H9 (cell line): ENCODE measurements at regions not wholly inside any gene's neighbourhood (a gene's known extent, or its start where the extent isn't known, plus 50 kb on each side); places are given as distances from the start of the nearest gene placed in this dataset.

ENCODE experiments used
- DNase-seq: peaks from one replicate; pipeline ENCODE4 v3.0.0-alpha.2; 2017
- H2AFZ ChIP-seq: one replicate; pipeline ENCODE4 v1.6.1; 2013; ENCODE audit warnings: mild to moderate bottlenecking, low read length, control low read depth, moderate library complexity
- H2AK5ac ChIP-seq: 2 replicates; pipeline ENCODE4 v1.6.1; 2013; ENCODE audit warnings: low read length, control low read depth, mixed read lengths; ENCODE audit not compliant: insufficient read length
- H2BK120ac ChIP-seq: one replicate; pipeline ENCODE4 v1.6.1; 2013; ENCODE audit warnings: low read depth, mild to moderate bottlenecking, low read length, control low read depth, inconsistent platforms; ENCODE audit not compliant: poor library complexity, severe bottlenecking
- H2BK12ac ChIP-seq: 2 replicates; pipeline ENCODE4 v1.6.1; 2013; ENCODE audit warnings: low read length, control low read depth, mixed read lengths, low read depth; ENCODE audit not compliant: insufficient read length
- H2BK15ac ChIP-seq: 2 replicates; pipeline ENCODE4 v1.6.1; 2013; ENCODE audit warnings: low read depth, low read length, control low read depth
- H2BK20ac ChIP-seq: one replicate; pipeline ENCODE4 v1.6.1; 2013; ENCODE audit warnings: low read depth, mild to moderate bottlenecking, low read length, control low read depth, inconsistent platforms; ENCODE audit not compliant: poor library complexity, severe bottlenecking
- H2BK5ac ChIP-seq: 2 replicates; pipeline ENCODE4 v1.6.1; 2013; ENCODE audit warnings: low read length, control low read depth, mixed read lengths; ENCODE audit not compliant: insufficient read length
- H3K14ac ChIP-seq: 2 replicates; pipeline ENCODE4 v1.6.1; 2013; ENCODE audit warnings: low read length, control low read depth; ENCODE audit not compliant: insufficient read depth
- H3K18ac ChIP-seq: 2 replicates; pipeline ENCODE4 v1.6.1; 2013; ENCODE audit warnings: low read depth, mild to moderate bottlenecking, mixed read lengths, low read length, control low read depth; ENCODE audit not compliant: insufficient read length
- H3K23ac ChIP-seq: 2 replicates; pipeline ENCODE4 v1.6.1; 2013; ENCODE audit warnings: low read length, control low read depth, mixed read lengths, low read depth; ENCODE audit not compliant: insufficient read length
- H3K23me2 ChIP-seq: 2 replicates; pipeline ENCODE4 v1.6.1; 2013; ENCODE audit warnings: low read depth, mild to moderate bottlenecking, mixed read lengths, low read length, control low read depth; ENCODE audit not compliant: insufficient read length, poor library complexity, severe bottlenecking
- H3K27ac ChIP-seq: 2 replicates; pipeline ENCODE4 v1.5.1; 2013; ENCODE audit warnings: low read length, control low read depth, mixed read lengths, low read depth; ENCODE audit not compliant: insufficient read length
- H3K27me3 ChIP-seq: 2 replicates; pipeline ENCODE4 v1.6.1; 2013; ENCODE audit warnings: low read length, control low read depth, inconsistent platforms; ENCODE audit not compliant: insufficient read depth
- H3K4ac ChIP-seq: 2 replicates; pipeline ENCODE4 v1.6.1; 2013; ENCODE audit warnings: low read depth, mild to moderate bottlenecking, control low read depth, inconsistent platforms, low read length, moderate library complexity
- H3K4me1 ChIP-seq: 2 replicates; pipeline ENCODE4 v1.6.1; 2013; ENCODE audit warnings: low read length, control low read depth, inconsistent platforms; ENCODE audit not compliant: insufficient read depth
- H3K4me2 ChIP-seq: 2 replicates; pipeline ENCODE4 v1.6.1; 2013; ENCODE audit warnings: low read length, control low read depth, mixed read lengths; ENCODE audit not compliant: insufficient read length, insufficient read depth
- H3K56ac ChIP-seq: 2 replicates; pipeline ENCODE4 v1.6.1; 2013; ENCODE audit warnings: low read depth, mild to moderate bottlenecking, mixed read lengths, low read length, control low read depth; ENCODE audit not compliant: insufficient read length
- H3K79me1 ChIP-seq: 2 replicates; pipeline ENCODE4 v1.6.1; 2013; ENCODE audit warnings: low read depth, mild to moderate bottlenecking, moderate library complexity, low read length, control low read depth, inconsistent platforms; ENCODE audit not compliant: insufficient read depth, poor library complexity, severe bottlenecking
- H3K79me2 ChIP-seq: 2 replicates; pipeline ENCODE4 v1.6.1; 2013; ENCODE audit warnings: low read length, control low read depth, inconsistent platforms; ENCODE audit not compliant: insufficient read depth
- H3K9ac ChIP-seq: 2 replicates; pipeline ENCODE4 v1.6.1; 2013; ENCODE audit warnings: low read length, control low read depth, mixed read lengths; ENCODE audit not compliant: insufficient read length; ENCODE audit errors: extremely low read depth
- H3K9me3 ChIP-seq: one replicate; pipeline ENCODE4 v1.6.1; 2013; ENCODE audit warnings: low read depth, low read length, inconsistent platforms; ENCODE audit not compliant: control insufficient read depth
- H3T11ph ChIP-seq: one replicate; pipeline ENCODE4 v1.6.1; 2013; ENCODE audit warnings: mild to moderate bottlenecking, low read length, control low read depth, inconsistent platforms
- H4K20me1 ChIP-seq: one replicate; pipeline ENCODE4 v1.6.1; 2013; ENCODE audit not compliant: control insufficient read depth, insufficient read length, insufficient read depth
- H4K5ac ChIP-seq: 2 replicates; pipeline ENCODE4 v1.6.1; 2013; ENCODE audit warnings: low read depth, mild to moderate bottlenecking, mixed read lengths, low read length, control low read depth; ENCODE audit not compliant: insufficient read length
- H4K8ac ChIP-seq: replicated peaks from 2 replicates; pipeline ENCODE4 v1.6.1; 2013; ENCODE audit warnings: low read length, control low read depth, mixed read lengths, low read depth; ENCODE audit not compliant: insufficient read length
- H4K91ac ChIP-seq: 2 replicates; pipeline ENCODE4 v1.6.1; 2013; ENCODE audit warnings: low read depth, mild to moderate bottlenecking, moderate library complexity, mixed read lengths, low read length, control low read depth; ENCODE audit not compliant: insufficient read length
- H3K27ac Mint-ChIP-seq, 3 experiments: 2 replicates in 2 of 3; 3 replicates in 1 of 3; pipeline ENCODE4 v1.8.0; 2020 to 2021; ENCODE audit warnings: mixed read lengths in 3 of 3, mild to moderate bottlenecking in 1 of 3, moderate library complexity in 1 of 3
- H3K27me3 Mint-ChIP-seq: 2 replicates; pipeline ENCODE4 v1.8.0; 2021; ENCODE audit warnings: low read depth, mild to moderate bottlenecking, moderate library complexity, mixed read lengths
- H3K36me3 Mint-ChIP-seq, 3 experiments: 2 replicates in 2 of 3; 3 replicates in 1 of 3; pipeline ENCODE4 v1.8.0; 2020 to 2021; ENCODE audit warnings: low read depth in 3 of 3, mixed read lengths in 3 of 3; ENCODE audit not compliant: insufficient read depth in 1 of 3
- H3K4me1 Mint-ChIP-seq, 2 experiments: 2 replicates each; pipeline ENCODE4 v1.8.0; 2020; ENCODE audit warnings: mixed read lengths in 2 of 2
- H3K4me3 Mint-ChIP-seq, 2 experiments: 2 replicates in 1 of 2; 3 replicates in 1 of 2; pipeline ENCODE4 v1.8.0; 2020 to 2021; ENCODE audit warnings: mild to moderate bottlenecking in 2 of 2, mixed read lengths in 2 of 2, moderate library complexity in 1 of 2
- H3K9me3 Mint-ChIP-seq, 2 experiments: 2 replicates in 1 of 2; 3 replicates in 1 of 2; pipeline ENCODE4 v1.8.0; 2020; ENCODE audit warnings: mild to moderate bottlenecking in 2 of 2, mixed read lengths in 2 of 2, moderate library complexity in 1 of 2
- CTCF ChIP-seq: fragments of 200-600 bp; sonication (generic); conservative IDR thresholded peaks from 3 replicates; pipeline ENCODE4 v1.8.0; 2021; ENCODE audit warnings: antibody characterized with exemption, mild to moderate bottlenecking
- WGBS: extraction: QIAGEN DNeasy Blood & Tissue Kit; methylation state at CpG from one replicate; pipeline ENCODE4 v1.1.7; 2013; ENCODE audit warnings: missing lambda C conversion rate, low lambda C conversion rate, mixed read lengths; ENCODE audit not compliant: insufficient read length; ENCODE audit errors: extremely low coverage; 5-methylcytosine and 5-hydroxymethylcytosine counted together

GRCh38 chr6:4374216-4374615, 238.8 kb upstream of the ECI2 start:
- Histone ChIP-seq H3K79me2 (no peaks in the 10 kb centered on the region), H4K5ac (no peak overlapping the region), H4K91ac (no peak overlapping the region), H4K20me1 (no peaks in the 10 kb centered on the region), H3K4me2 (no peak overlapping the region), H3K23ac (no peak overlapping the region), H3K27me3 (no peaks in the 10 kb centered on the region), H3K9me3 (no peaks in the 10 kb centered on the region), H2AK5ac (no peak overlapping the region), H3K14ac (no peak overlapping the region), H2AFZ (no peak overlapping the region), H3K56ac (no peak overlapping the region), H2BK5ac (no peak overlapping the region), H2BK15ac (no peak overlapping the region), H2BK120ac (no peak overlapping the region), H3K18ac (no peak overlapping the region), H2BK20ac (no peak overlapping the region), H4K8ac (no peak overlapping the region), H3K4ac (no peak overlapping the region), H3T11ph (no peak overlapping the region), H3K23me2 (no peaks in the 10 kb centered on the region), H3K79me1 (no peaks in the 10 kb centered on the region), H3K27ac (no peak overlapping the region), H3K9ac (no peak overlapping the region), H3K4me1 (no peaks in the 10 kb centered on the region), H2BK12ac (no peak overlapping the region)
- Mint-ChIP-seq H3K4me3 (no peak overlapping the region), H3K9me3 (peaks cover 0 to 6% of the 10 kb centered on the region in 2 experiments; a peak in 1 of 5 replicates), H3K27ac (no peak overlapping the region), H3K27me3 (peaks cover 22% of the 10 kb centered on the region), H3K4me1 (peaks cover 6 to 10% of the 10 kb centered on the region in 2 experiments), H3K36me3 (no peaks in the 10 kb centered on the region; a peak in 2 of 7 replicates)
- DNase-seq = no peak
- TF ChIP-seq CTCF = no peak
- no CpG with 5 or more reads among the region's 7 CpGs for WGBS
